ENCODE measurements at regions not wholly inside any gene's neighbourhood (a gene's known extent, or its start where the extent isn't known, plus 50 kb on each side); places are given as distances from the start of the nearest gene placed in this dataset.

DNA sequence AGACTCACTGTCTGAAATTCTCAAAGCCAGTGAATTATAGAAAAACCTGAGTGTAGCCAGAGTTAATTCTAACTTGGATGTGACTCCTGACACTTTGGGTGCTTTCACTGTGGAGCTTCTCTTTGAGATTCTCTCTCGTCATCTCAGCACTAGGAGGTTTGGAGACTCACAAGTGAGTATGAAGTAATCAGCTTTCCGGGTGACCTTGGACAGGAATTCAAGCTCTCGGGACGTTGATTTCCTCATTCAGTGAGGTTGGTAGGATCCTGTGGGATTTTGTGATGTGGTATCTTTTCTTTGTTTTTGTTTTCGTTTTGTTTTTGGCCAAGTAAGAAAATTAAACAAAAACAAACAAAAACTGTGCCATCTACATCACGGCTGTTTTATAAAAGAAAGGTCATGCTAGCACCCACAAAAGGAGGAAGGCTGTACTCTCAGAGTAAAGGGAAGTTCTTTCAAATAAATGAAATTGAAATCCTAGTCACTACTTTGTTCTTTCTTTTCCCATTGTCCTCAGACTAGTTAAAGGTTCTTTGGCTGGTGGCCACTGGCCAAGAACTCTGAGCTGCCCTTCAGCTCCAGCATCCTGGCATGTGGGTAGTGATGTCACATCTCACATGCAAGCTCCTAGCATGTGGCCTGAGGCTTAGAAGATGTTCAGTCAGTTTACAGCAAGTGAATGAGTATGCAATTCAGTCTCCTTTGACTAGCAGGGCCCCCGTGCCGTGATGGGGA is 263.3 kb upstream of the TPM1 start:
- TF ChIP-seq, protein P1, sequence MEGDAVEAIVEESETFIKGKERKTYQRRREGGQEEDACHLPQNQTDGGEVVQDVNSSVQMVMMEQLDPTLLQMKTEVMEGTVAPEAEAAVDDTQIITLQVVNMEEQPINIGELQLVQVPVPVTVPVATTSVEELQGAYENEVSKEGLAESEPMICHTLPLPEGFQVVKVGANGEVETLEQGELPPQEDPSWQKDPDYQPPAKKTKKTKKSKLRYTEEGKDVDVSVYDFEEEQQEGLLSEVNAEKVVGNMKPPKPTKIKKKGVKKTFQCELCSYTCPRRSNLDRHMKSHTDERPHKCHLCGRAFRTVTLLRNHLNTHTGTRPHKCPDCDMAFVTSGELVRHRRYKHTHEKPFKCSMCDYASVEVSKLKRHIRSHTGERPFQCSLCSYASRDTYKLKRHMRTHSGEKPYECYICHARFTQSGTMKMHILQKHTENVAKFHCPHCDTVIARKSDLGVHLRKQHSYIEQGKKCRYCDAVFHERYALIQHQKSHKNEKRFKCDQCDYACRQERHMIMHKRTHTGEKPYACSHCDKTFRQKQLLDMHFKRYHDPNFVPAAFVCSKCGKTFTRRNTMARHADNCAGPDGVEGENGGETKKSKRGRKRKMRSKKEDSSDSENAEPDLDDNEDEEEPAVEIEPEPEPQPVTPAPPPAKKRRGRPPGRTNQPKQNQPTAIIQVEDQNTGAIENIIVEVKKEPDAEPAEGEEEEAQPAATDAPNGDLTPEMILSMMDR (conservative IDR thresholded peaks at IDR 0.05), result no peak
- no peak for TF ChIP-seq EZH2 (IDR thresholded peaks at IDR 0.05; ENCODE audit: low read depth)
